ENCODE measurements at regions not wholly inside any gene's neighbourhood (a gene's known extent, or its start where the extent isn't known, plus 50 kb on each side); places are given as distances from the start of the nearest gene placed in this dataset.

DNA sequence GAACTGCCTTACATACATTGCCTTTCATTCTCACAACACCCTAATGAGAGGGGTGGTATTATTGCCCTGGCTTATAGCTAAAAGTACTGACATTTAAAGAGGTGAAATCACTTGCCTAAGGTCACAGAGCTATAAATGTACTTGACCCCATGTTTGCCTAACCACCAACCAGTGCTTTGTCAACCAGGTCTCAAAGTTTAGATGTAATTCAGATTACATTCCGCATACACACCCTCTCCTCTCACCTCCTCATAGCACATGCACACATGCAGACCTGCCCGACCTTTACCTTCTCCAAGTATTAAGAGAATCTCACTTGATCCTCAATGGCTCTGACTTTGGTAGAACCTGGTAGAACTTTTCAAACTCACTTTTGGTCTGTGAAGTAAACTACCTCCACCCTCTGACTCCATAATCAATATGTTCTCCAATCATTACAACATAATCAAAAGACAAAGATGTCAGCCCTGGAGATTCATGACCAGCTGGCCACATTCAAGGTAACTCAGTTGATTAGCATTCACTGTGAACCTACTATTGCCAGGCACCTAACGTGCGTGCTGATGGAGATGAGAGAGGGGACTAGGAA is 63.2 kb upstream of the HES1 start:
- TF ChIP-seq POLR2A (IDR thresholded peaks at IDR 0.05) (no peak), POLR2AphosphoS5 (IDR thresholded peaks at IDR 0.05) (no peak)
- TF ChIP-seq, protein P1, sequence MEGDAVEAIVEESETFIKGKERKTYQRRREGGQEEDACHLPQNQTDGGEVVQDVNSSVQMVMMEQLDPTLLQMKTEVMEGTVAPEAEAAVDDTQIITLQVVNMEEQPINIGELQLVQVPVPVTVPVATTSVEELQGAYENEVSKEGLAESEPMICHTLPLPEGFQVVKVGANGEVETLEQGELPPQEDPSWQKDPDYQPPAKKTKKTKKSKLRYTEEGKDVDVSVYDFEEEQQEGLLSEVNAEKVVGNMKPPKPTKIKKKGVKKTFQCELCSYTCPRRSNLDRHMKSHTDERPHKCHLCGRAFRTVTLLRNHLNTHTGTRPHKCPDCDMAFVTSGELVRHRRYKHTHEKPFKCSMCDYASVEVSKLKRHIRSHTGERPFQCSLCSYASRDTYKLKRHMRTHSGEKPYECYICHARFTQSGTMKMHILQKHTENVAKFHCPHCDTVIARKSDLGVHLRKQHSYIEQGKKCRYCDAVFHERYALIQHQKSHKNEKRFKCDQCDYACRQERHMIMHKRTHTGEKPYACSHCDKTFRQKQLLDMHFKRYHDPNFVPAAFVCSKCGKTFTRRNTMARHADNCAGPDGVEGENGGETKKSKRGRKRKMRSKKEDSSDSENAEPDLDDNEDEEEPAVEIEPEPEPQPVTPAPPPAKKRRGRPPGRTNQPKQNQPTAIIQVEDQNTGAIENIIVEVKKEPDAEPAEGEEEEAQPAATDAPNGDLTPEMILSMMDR (IDR thresholded peaks at IDR 0.05): no peak
- intact Hi-C loops (cut with DNase I; ENCODE audit: low total_unique reads): loop anchor here (10.0 kb wide), 1 partner anchor 598 kb away; no protein-coding TSS in a partner anchor

DNA sequence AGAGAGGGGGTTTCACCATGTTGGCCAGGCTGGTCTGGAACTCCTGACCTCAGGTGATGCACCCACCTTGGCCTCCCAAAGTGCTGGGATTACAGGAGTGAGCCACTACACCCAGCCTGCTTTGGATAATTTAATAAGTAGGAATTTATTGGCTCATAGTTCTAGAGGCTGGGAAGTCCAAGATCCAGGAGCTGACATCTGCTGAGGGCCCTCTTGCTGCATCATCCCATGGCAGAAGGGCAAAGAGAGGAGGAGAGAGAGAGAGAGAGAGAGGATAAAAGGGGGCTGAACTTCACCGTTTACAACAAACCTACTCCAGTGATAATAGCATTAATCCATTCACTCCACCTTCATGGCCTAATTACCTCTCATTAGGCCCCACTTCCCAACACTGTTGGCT is 62.0 kb upstream of the HES1 start:
- Histone ChIP-seq H3K9me3 (no peaks in the 10 kb centered on the region), H3K36me3 (no peaks in the 10 kb centered on the region), H3K27me3 (no peaks in the 10 kb centered on the region), H3K4me1 (peaks cover 7 to 10% of the 10 kb centered on the region in 2 donors), H3K4me3 (no peak overlapping the region), H3K27ac (no peak overlapping the region)
- intact Hi-C loops (cut with DNase I; ENCODE audit: low total_unique reads): loop anchor here (10.0 kb wide), 1 partner anchor 599 kb away; no protein-coding TSS in a partner anchor
- DNase-seq (ENCODE audit: low spot score in 2 of 2): no peak
- TF ChIP-seq POLR2AphosphoS5 (IDR thresholded peaks at IDR 0.05) (no peak), POLR2A (IDR thresholded peaks at IDR 0.05) (no peak)
- TF ChIP-seq, protein P1 (IDR thresholded peaks at IDR 0.05): no peak

More for the DNA sequence above, 63.2 kb upstream of the HES1 start:
- Histone ChIP-seq H3K27me3 (no peaks in the 10 kb centered on the region), H3K4me3 (no peak overlapping the region), H3K36me3 (no peaks in the 10 kb centered on the region), H3K27ac (no peak overlapping the region), H3K9me3 (no peaks in the 10 kb centered on the region), H3K4me1 (peaks cover 7 to 10% of the 10 kb centered on the region in 2 donors)
- DNase-seq (ENCODE audit: low spot score in 2 of 2): no peak

DNA sequence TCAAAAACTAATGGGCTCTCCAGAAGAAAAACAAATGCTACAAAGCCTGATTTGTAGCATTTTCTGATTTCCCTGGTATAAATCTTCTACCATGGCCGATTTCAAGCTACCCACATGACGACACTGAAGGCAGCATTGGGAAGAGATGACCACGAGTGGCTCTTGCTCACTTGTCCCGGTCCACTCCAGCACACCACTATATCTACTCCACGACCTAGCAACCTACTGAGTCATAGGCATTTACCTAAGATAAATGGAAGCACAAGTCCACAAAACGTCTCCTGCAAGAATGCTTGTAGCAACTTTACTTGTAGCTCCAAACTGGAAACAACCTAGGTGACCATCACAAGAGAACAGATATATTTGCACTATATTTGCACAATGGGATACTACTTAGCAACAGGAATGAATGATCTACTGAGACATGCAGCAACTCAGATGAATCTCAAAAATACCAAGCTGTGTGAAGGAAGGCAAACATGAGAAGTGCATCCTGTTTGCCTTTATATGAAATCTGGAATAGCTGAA is 60.8 kb upstream of the HES1 start:
- H3K27ac ChIP-seq: no peak overlapping the region
- intact Hi-C loops (cut with DNase I; ENCODE audit: low total_unique reads): loop anchor here (10.0 kb wide), 1 partner anchor 600 kb away; no protein-coding TSS in a partner anchor
- H3K36me3 ChIP-seq: no peaks in the 10 kb centered on the region
- H3K4me1 ChIP-seq: peaks cover 7 to 10% of the 10 kb centered on the region in 2 donors
- DNase-seq (ENCODE audit: low spot score in 2 of 2): no peak
- no peaks in the 10 kb centered on the region for H3K9me3 ChIP-seq
- no peak overlapping the region for H3K4me3 ChIP-seq
- H3K27me3 ChIP-seq: no peaks in the 10 kb centered on the region
- TF ChIP-seq POLR2A (IDR thresholded peaks at IDR 0.05) (no peak), POLR2AphosphoS5 (IDR thresholded peaks at IDR 0.05) (no peak)
- TF ChIP-seq, protein P1 (IDR thresholded peaks at IDR 0.05): no peak

DNA sequence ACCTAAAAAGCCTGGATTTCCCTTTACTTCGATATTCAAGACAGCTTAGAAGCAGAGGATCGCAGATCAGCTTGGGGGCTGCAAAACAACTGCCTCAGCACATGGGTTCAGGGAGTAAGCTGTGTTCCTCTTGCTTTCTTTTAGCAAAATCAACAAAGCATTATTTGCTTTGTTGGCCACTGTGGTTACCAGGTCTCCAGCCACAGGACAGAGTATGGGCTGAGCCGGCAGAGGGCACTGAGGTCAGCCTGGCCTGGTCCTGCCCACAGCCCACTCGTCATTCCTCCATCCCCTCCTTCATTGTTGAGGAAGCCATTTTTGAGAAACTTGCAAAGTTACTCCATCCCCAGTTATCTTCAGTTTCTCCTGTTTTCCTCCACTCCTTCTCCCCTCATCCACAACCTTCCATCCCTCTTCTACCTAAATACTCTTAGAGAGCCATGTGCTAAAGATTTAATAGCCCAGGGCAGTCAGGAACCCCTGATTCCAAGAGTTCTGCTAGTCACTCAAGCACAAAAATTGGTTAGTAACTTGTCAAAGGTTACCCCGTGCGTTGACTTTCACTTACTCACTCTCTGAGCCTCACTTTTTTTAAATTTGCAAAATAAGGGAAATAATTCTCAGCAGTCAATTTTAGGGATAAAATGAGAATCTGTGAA is 60.0 kb upstream of the HES1 start:
- H3K4me3 ChIP-seq: no peak overlapping the region
- intact Hi-C loops (cut with DNase I; ENCODE audit: low total_unique reads): loop anchor here (10.0 kb wide), 1 partner anchor 601 kb away; no protein-coding TSS in a partner anchor

More for the DNA sequence above, 60.0 kb upstream of the HES1 start:
- no peak overlapping the region for H3K27ac ChIP-seq
- no peak for TF ChIP-seq POLR2A (IDR thresholded peaks at IDR 0.05)
- no peak for TF ChIP-seq POLR2AphosphoS5 (IDR thresholded peaks at IDR 0.05)
- TF ChIP-seq, protein P1 (IDR thresholded peaks at IDR 0.05): no peak
- peaks cover 5 to 7% of the 10 kb centered on the region in 2 donors for H3K4me1 ChIP-seq
- H3K9me3 ChIP-seq: no peaks in the 10 kb centered on the region
- no peaks in the 10 kb centered on the region for H3K36me3 ChIP-seq
- no peak for DNase-seq (ENCODE audit: low spot score in 2 of 2)
- H3K27me3 ChIP-seq: no peaks in the 10 kb centered on the region
